ENCODE measurements at regions not wholly inside any gene's neighbourhood (a gene's known extent, or its start where the extent isn't known, plus 50 kb on each side); places are given as distances from the start of the nearest gene placed in this dataset.

DNA sequence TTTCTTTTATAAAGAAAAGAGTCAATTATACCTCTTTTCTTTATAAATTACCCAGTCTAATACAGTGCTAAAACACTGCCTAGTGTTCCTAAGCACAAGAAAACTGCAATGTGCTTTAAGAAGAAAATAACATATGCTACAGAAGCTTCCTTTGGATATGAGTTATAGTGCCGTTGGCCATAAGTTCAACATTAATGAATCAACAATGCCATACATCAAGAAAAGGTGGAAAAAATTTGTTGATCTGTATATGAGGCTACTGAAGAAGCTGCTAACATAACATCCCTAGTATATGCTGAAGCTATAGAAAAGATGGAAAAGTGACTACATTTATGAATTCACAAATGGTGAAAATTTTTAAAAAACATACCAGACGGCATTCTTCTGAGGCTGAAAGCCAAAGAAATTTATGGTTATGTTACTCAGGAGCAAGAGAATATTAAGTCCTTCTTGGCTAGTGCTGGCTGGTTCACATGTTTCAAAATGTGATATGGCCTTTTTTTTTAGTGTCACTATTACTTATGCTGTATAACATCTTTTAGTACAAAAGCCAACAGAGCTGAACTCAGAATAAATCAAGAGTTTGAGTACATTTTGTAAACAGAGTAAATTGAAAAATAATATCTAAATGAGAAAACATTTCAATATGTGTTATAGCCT, 743.2 kb upstream of the RGS18 start:
- TF ChIP-seq FOXP2 (optimal IDR thresholded peaks at IDR 0.05; ENCODE audit: control extremely low read depth, extremely low read length, insufficient read depth) (no peak), EZH2 (IDR thresholded peaks at IDR 0.05) (no peak), POLR2AphosphoS5 (IDR thresholded peaks at IDR 0.05; ENCODE audit: borderline replicate concordance, low read depth, low read length) (no peak)
